ENCODE measurements at regions not wholly inside any gene's neighbourhood (a gene's known extent, or its start where the extent isn't known, plus 50 kb on each side); places are given as distances from the start of the nearest gene placed in this dataset.

GRCh38 chr17:53336281-53336680, 486.4 kb upstream of the KIF2B start:
- TF ChIP-seq REST (IDR thresholded peaks at IDR 0.05; ENCODE audit: unreplicated experiment): no peak
- TF ChIP-seq CTCF (conservative IDR thresholded peaks at IDR 0.05; ENCODE audit: low read depth in 2 of 2): no peak
- no peak for TF ChIP-seq EZH2phosphoT487 (IDR thresholded peaks at IDR 0.05; ENCODE audit: unreplicated experiment)
- TF ChIP-seq JUNB (IDR thresholded peaks at IDR 0.05; ENCODE audit: unreplicated experiment): no peak
- no peak for TF ChIP-seq POLR2AphosphoS5 (IDR thresholded peaks at IDR 0.05; ENCODE audit: low read depth)
- TF ChIP-seq EZH2 (IDR thresholded peaks at IDR 0.05; ENCODE audit: low read depth, unreplicated experiment): no peak
- no peak for TF ChIP-seq ETS1 (IDR thresholded peaks at IDR 0.05)
- TF ChIP-seq ZNF331 (CRISPR knock-in tag; IDR thresholded peaks at IDR 0.05; ENCODE audit: low read depth): no peak
- no peak for TF ChIP-seq CREB1 (CRISPR knock-in tag; IDR thresholded peaks at IDR 0.05; ENCODE audit: low read depth)
- no peak for TF ChIP-seq ZNF114 (CRISPR knock-in tag; IDR thresholded peaks at IDR 0.05)
- TF ChIP-seq ZNF462 (CRISPR knock-in tag; IDR thresholded peaks at IDR 0.05): no peak

Data from GM23338 (cell line).